ENCODE measurements at regions not wholly inside any gene's neighbourhood (a gene's known extent, or its start where the extent isn't known, plus 50 kb on each side); places are given as distances from the start of the nearest gene placed in this dataset.
"Not testable (repeated sequence)": the region's sequence is repeated elsewhere in the genome, so short reads cannot be mapped to it uniquely, and the experiment has no call there.

DNA sequence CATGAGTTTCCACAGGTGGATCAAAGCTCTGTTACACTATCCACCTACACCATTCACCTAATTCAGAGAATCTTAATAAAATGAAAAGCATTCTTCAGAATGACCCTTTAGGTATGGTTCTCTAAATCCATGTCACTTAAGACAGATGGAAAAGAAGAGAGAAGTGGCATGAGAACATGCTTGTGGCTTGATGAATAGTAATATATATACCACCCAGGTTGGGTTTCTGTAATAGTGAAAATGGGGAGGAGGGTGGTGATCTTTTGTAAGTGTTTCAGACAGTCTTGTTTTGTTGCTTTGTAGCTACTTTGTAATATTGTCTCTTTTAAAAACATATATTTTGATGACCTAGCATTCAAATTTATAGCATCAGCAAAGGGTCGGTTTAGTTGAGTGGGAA is 469.8 kb downstream of the USP25 start:
- H3K27ac ChIP-seq: no peak overlapping the region
- no peak for DNase-seq (ENCODE audit: low read depth, low spot score)

DNA sequence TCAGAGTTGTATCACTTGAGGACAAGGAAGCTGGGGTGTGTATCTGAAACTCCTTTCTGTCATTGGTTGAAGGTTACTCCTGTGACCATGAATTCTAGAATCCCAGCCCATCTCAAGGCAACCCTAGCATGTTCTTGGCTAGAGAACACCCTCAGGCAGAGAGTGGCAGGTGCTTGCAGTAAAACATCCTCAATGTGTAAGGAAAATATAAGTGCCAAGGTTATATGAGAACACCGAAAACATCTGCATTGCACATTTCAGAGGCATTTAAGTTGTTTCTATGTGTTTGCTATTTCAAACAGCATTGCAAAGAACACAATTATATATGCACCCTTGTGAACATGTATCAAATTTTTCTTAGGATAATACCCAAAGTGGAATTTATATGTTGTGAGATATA is 471.9 kb downstream of the USP25 start:
- H3K27ac ChIP-seq: no peak overlapping the region
- DNase-seq (ENCODE audit: low read depth, low spot score): no peak

DNA sequence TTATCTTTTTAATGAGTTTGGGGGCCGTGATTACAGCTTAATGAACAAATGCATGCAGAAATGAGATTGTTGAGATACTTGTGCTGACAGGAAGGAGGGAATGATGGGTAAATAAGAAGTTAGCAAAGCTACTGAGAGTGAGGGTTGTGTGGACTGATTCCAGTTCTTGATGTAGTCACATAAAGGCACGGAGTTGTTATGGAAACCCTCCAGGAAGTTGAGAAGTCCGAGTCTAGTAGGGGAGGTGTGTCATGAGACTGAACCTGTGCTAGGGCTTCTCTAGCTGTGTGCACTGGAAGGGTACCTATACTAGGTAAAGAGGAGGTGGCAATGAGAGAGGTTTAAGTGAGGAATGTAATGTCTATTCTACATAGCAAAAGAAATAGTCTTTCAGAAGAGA is 475.7 kb downstream of the USP25 start:
- no peak for DNase-seq (ENCODE audit: low read depth, low spot score)
- no peak overlapping the region for H3K27ac ChIP-seq

DNA sequence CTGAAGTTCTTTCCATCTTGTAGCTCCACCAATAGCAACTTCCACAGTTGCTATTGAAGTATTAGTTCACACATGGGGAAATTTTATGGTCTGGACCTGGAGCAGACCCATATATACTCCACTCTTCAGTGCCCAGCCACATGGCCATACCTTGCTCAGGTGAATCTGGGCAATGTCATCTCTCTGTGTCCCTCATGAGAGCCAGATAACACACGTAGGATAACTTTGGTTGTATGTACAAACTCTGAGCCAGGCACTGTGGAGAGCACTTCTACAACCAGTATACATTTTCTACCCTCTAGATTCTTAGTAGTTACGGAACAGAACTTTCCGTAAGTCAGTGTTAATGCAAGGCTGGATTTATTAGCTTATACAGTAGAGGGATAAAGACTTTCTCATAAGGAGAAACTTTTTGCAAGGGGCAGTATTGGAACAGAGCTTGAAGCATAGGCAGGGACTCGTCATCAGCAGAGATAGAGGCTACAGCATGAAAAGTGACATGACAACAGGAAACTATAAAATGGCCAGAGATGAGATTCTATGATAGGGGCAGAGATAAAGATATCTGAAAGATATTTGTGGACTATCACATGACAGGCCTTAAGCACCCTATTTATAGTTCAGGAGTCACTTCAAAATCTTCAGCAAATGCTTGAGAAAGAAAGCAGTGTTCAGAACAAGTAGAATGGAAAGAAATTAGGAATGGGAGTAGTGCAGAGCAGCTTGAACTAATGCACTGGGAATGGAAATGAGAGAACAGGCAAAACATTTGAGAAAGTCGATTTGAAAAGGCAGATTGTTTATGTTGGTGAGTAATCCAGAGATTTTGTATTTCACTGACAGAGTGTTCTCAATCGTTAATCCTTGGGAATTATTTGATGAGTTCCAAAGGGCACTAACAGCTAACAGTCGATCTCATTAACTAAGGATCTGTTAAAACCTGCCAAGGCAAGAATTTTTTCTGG is 481.8 kb downstream of the USP25 start:
- H3K27ac ChIP-seq: no peak overlapping the region
- DNase-seq (ENCODE audit: low read depth, low spot score): no peak

DNA sequence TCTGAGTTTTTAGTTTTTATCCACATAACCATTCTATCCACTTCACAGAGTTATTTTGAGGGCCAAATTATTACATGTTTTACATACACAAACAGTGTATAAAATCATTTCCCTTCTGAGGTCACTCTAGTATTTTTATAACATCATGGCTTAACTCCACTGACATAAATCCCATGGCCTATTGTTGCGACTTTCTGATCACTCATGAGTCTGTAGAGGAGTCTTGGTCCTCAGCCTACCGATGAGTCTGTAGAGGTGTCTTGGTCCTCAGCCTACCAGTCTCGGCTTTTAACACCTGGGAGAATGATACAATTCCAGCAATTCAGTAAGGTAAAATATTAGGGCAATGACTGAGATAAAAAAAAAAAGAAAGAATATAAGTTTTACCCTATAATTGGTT is 483.7 kb downstream of the USP25 start:
- DNase-seq (ENCODE audit: low read depth, low spot score): no peak

DNA sequence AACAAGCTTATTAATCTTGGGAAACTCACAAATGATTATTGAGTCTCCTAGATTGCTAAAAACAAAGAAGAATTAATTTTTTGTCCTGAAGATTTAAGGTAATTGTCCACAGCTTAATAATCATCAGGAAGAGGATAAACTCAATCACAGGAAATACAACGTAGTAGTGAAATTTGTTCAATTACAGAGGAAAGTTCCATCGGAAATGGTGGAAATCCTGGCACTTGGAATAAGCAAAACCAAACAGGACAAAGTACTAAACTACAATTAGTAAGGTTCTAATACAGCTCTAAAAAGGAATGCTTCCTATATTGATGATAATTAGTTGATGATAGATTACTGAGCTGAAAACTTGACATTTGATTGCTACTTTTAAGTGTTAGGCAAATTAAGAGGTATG is 485.4 kb downstream of the USP25 start:
- no peak overlapping the region for H3K27ac ChIP-seq
- DNase-seq (ENCODE audit: low read depth, low spot score): no peak

More for the DNA sequence above, 483.7 kb downstream of the USP25 start:
- no peak overlapping the region for H3K27ac ChIP-seq

DNA sequence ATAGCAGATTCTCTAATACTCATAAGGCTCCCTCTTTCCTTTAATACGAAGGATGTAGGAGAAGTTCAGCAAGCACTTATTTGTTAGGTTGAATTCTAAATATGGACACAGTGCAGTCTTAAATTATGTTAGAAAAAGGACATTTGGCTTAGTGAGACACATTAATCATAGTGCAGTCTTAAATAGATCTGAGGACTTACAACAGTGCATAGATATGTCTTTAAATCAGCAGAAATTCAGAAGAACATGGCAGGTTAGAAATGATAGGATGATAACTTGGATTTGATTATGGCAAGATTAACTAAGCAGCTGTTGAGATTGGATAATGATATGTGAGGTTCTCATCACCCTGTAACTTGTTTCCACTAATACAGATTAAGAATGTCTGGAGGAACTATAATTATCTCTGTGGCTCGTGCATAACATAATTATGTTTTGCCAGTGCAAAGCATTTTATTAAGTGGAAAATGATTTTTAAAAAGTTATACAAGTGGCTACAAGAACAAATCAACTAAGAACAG is 485.9 kb downstream of the USP25 start:
- no peak overlapping the region for H3K27ac ChIP-seq
- no peak for DNase-seq (ENCODE audit: low read depth, low spot score)

DNA sequence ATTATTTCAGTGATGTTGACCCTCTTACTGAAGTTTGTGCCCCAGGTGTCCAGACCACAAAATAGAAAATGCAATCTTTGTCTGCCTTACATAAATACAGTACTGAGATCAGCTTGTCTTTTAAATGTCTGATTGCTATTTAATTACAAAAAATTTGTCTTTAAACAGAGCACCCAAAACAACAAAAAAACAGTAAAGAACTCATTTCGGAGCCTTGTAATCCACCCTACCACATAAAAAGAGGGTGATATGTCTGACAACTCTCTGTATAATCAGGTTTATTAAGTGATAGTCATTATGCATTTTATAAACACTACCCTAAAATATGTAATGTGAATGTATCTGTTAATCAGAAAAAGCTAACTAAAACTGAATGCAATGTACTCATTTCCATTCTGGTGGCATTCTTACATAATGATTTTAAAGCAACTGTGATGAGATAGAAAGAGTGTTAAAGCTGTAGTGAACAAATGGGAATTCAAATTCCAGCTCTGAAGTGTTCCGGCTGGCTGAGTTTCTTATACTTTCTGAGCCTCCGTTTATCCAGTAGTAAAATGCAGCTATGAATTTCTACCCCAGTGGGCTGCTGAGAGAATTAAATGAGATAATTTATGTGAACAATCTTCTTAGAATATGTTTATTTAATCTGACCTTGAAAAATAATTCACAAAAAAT is 486.6 kb downstream of the USP25 start:
- no peak for DNase-seq (ENCODE audit: low read depth, low spot score)
- no peak overlapping the region for H3K27ac ChIP-seq

DNA sequence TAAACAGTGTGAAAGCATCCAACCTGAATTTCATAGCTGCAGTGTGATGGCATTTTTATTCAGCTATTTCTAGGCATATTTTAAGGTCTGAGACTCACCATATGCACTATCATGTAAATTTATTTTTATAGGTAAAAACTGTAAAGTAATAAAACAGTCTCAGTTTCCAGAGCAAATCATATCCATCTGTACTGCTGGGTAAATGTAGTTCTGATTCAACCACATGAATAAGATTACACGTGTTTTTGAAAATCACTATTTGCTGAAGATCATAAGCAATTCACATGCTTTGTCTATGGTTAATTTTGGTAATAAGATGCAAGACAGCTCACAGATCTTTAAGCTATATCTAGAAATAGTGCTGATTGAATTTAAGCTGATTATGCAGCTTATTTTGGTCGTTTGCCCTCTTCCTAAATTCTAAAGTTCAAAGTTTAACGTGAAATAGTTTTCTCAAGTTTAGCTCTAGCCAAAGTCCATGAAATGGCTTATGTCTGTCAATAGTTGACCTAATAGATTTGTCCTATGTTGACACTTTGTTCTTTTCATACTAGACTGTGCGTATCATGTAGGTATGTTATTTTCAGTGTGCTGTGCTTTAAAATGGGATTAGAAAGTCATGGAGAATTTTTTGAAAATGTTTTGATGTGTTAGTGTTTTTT is 489.0 kb downstream of the USP25 start:
- H3K27ac ChIP-seq: no peak overlapping the region
- DNase-seq (ENCODE audit: low read depth, low spot score): no peak

DNA sequence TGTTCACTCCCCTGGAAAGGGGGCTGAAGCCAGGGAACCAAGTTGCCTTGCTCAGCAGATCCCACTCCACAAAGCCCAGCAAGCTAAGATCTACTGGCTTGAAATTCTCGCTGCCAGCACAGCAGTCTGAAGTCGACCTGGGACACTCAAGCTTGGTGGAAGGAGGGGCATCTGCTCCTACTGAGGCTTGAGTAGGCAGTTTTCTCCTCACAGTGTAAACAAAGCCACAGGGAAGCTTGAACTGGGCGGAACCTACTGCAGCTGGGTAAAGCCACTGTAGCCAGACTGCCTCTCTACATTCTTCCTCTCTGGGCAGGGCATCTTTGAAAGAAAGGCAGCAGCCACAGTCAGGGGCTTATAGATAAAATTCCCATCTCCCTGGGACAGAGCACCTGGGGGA is 495.0 kb downstream of the USP25 start:
- not testable (repeated sequence) for H3K27ac ChIP-seq; DNase-seq (ENCODE audit: low read depth, low spot score)

DNA sequence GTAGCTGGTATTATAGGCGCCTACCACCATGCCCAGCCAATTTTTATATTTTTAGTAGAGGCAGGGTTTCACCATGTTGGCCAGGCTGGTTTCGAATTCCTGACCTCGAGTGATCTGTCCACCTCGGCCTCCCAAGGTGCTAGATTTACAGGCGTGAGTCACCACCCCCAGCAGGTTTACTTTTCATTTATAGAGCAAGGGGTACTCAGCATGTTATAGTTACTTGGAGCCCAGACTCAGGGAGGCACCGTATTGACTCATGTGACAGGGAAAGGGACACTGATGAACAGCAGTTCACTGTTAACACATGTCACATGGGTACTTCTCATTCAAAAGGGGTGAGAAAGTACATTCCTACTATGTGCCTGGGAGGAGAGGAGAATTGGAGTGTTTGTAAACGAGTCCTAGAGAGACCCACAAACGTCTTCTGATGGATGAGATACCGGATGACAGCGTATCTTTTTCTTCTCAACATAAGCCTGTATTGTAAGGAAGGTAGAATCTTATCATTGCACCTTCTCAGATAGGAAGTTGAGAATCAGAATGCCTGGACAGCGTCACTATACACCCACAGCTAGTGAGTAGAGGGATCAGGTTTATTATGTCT is 510.0 kb downstream of the USP25 start:
- no peak for DNase-seq (ENCODE audit: low read depth, low spot score)
- no peak overlapping the region for H3K27ac ChIP-seq

DNA sequence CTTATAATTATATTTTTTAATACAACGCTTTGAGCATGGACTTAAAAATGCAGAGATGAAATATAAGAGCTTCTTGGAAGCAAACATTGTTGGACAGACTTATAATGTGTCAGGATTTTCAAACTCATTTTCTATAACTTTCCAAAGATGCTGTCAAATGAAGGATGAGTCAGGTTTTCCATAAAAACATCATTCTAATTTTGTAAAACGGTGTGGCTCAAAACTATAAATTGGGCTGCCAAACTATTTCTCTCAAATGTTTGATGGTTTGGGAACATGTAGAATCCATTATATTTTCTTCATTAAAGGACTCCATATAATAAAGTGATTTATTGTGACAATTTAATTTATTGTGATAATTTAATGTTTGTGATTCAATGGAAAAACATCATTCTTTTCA is 511.2 kb downstream of the USP25 start:
- DNase-seq (ENCODE audit: low read depth, low spot score): no peak

DNA sequence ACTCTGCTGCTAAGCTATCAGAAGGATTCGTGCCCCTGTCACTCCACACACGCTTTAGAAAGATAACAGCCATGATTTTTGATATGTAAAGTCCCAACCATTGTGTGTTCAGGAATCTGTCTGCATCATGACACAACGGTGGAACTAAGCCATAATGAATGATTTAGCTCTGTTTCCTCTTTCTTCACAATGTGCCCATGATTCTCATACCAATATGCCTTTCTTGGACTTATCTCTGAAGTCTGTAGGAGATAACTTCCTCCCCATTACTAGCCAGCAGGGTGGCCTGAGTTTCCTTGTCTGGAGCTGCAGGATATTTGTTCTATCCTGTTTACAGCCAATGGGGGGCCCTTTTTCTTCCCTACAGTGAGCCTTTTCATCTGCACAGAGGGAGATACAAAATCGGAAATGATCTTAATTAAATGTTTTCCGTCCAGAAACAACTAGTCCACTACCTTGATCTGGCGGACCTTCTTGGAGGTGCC is 511.7 kb downstream of the USP25 start:
- no peak for DNase-seq (ENCODE audit: low read depth, low spot score)
- H3K27ac ChIP-seq: no peak overlapping the region

More for the DNA sequence above, 511.2 kb downstream of the USP25 start:
- no peak overlapping the region for H3K27ac ChIP-seq

DNA sequence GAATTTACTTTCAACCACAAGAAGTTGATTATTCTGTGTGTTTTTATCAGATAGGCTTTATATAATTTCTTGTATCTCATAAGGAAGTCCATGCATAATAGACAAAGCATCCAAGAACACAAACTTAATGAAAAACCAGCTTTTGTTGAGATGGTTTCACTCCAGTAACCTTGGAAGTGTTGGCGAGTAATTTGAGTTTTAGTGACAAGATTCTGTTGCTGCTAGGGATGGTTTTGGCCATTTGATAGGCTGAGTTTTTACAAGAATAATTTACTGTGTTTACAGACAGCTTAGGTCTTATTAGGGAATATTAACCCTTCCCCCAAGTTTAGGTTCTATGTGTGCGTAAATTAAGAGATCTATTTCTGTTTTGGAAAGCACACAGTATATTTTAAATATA is 513.6 kb downstream of the USP25 start:
- no peak for DNase-seq (ENCODE audit: low read depth, low spot score)
- no peak overlapping the region for H3K27ac ChIP-seq

DNA sequence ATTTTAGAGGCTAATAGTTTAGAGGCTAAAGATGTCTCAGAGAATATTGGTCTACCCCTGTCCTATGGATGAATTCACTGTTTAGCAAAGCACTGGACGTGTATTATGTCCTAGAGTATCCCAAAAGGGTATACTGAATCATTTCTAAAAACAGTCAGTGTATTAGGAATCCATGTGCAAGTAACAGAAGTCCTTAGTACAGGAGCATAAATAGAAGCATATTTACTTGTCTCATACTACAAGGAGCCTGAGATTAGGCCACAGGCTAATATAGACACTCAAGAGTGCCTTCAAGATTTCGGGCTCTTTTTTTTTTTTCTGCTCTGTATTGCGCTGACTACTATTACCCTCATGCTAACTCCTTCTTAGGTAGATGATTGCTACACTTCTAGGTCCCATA is 518.9 kb downstream of the USP25 start:
- no peak for DNase-seq (ENCODE audit: low read depth, low spot score)
- no peak overlapping the region for H3K27ac ChIP-seq

DNA sequence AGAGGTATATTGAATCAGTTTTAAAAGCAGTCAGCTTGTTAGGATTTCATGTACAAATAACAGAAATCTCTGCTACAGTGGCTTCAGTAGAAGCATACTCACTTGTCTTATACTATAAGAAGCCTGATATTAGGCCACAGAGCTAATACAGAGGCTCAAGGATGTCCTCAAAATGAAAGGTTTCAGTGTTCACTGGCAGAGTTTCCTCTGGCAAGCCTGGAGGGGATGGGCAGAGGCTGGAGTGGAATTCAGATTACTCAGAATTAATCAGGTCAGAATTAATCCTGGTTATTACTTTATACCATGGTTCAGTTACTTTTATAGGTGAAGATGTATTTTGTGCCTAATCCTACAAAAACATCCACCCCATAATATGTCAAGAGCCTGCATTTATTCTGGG is 520.5 kb downstream of the USP25 start:
- H3K27ac ChIP-seq: no peak overlapping the region
- no peak for DNase-seq (ENCODE audit: low read depth, low spot score)

DNA sequence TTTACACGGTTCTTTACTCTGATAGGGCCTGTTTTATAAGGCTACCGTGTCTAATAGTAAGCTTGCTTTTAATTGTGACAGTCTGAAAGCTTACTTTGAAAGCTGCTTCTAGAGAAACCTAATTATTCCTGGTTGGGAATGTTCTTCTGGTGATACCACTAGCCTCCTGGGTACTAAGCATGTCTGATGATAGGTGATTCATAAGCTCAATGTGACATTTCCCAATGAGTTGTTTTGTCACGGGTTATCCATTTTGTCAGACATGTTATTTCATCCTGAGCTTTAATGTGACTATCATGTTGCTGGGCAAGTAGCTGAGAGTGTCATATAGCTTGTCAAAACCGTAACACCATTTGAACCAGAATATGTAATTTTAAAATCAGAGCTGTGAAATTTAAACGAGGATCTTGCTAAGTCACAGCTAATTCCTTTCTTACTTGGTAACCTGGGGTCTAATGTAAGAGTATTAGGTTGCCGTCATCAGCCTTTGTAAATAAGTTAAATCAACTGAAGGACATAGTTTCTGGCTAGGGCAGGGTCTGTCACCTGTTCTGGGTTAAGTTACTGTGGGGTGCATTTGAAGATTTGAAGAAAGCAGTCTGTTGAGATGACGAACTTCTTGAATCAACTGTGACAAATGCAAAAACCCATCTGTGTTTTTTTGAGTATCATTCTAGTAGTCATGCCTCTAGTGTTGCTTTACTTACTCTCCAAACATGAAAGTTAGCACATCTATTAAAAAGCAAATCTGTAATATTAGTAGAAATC is 529.2 kb downstream of the USP25 start:
- DNase-seq (ENCODE audit: low read depth, low spot score): no peak
- H3K27ac ChIP-seq: no peak overlapping the region

DNA sequence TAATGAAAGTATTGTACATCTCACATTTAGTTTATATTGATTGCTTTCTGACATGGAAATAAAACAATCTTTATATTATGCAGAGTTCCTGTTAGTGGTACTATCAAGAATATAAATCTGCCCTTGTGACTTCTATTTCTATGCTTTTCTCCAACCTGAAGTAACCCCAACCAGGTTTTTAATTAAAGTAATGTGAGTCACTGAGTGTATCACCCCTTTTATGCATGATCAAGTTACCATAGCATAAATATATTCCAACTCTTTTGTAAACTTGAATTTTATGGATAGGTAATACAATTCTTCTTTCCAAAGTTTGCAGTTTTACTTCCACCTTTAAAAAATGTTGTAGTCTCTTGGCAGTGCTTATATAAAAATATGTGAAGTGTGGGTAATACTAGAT is 532.3 kb downstream of the USP25 start:
- H3K27ac ChIP-seq: no peak overlapping the region
- DNase-seq (ENCODE audit: low read depth, low spot score): no peak

DNA sequence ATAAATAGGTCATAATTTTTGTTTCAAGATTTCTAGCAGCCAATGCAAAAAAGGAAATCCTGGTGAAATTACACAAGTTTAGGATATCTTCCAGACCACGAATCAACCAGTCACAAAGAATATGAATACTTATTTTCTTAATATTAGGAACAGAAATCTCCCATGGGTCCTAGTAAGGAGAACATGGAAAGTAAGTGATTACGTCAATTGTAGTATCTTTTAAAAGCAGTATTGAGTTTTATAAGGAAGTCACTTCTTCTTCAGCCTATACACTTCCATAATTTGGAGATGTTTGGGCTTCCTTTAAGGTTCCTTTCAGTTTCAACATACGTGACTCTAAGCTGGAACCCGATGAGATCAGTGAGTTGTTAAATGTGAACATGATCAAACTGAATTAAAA is 534.5 kb downstream of the USP25 start:
- H3K27ac ChIP-seq: no peak overlapping the region
- DNase-seq (ENCODE audit: low read depth, low spot score): no peak

DNA sequence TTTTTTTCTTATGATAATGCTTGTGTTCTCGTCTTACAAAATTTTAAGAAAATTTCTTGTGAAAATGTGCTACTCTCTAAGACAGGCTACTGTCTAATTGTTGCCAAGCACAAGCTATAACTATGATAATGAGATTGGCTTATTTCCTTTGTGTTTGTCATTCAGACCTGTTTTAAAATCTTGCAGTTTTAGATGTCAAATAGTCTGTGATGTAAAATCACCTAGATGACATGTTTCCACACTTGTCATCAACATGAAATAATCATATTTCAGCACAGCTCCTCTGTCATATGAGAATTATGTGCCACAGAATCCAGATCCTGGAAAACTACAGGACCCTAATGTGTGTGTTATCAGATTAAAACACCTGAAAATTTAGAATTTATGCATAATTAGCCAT is 539.7 kb downstream of the USP25 start:
- H3K27ac ChIP-seq: no peak overlapping the region
- no peak for DNase-seq (ENCODE audit: low read depth, low spot score)

All from epithelial cell of prostate (primary cell).